SK-N-SH treated with all-trans-retinoic acid at 6 μM for 48 hours (cell line): ENCODE measurements at regions not wholly inside any gene's neighbourhood (a gene's known extent, or its start where the extent isn't known, plus 50 kb on each side); places are given as distances from the start of the nearest gene placed in this dataset.
"Not testable (repeated sequence)": the region's sequence is repeated elsewhere in the genome, so short reads cannot be mapped to it uniquely, and the experiment has no call there.

ENCODE experiments used
- CSRNP3 ChIP-seq: fragments of 250-450 bp; sonication (Bioruptor Pico); IDR thresholded peaks from 2 replicates; pipeline ENCODE4 v1.5.1; 2021; ENCODE audit warnings: mild to moderate bottlenecking, moderate library complexity
- TF ChIP-seq, protein P1 (sequence below): fragments of 250-450 bp; sonication (Bioruptor Pico); IDR thresholded peaks from 2 replicates; pipeline ENCODE4 v1.8.0; 2021; ENCODE audit warnings: low read depth, mild to moderate bottlenecking, moderate library complexity, borderline replicate concordance

DNA sequence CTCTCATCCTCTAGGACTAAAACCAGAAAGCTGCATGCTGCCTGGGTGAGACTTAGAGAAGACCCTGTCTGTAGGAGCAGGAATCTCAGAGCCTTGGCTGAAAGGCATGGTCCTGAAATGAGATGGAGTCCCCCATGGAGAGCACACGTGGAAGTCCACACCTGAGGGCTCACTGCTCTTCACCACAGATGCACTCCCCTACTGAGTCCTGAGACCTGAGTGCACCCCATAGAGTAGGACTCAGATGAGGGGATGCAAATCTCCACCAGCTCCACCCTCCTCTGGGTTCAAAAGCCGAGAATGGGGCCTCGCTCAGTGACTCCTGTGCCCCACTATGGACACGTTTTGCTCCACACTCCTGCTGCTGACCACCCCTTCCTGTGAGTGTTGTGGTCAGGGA lies 171.4 kb upstream of the TP53TG3 start:
- TF ChIP-seq, protein P1, sequence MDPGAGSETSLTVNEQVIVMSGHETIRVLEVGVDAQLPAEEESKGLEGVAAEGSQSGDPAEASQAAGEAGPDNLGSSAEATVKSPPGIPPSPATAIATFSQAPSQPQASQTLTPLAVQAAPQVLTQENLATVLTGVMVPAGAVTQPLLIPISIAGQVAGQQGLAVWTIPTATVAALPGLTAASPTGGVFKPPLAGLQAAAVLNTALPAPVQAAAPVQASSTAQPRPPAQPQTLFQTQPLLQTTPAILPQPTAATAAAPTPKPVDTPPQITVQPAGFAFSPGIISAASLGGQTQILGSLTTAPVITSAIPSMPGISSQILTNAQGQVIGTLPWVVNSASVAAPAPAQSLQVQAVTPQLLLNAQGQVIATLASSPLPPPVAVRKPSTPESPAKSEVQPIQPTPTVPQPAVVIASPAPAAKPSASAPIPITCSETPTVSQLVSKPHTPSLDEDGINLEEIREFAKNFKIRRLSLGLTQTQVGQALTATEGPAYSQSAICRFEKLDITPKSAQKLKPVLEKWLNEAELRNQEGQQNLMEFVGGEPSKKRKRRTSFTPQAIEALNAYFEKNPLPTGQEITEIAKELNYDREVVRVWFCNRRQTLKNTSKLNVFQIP (CRISPR knock-in tag): not testable (repeated sequence)
- not testable (repeated sequence) for TF ChIP-seq CSRNP3 (CRISPR knock-in tag)
